HG03378 (cell line): ENCODE measurements at regions not wholly inside any gene's neighbourhood (a gene's known extent, or its start where the extent isn't known, plus 50 kb on each side); places are given as distances from the start of the nearest gene placed in this dataset.
"Not testable (repeated sequence)": the region's sequence is repeated elsewhere in the genome, so short reads cannot be mapped to it uniquely, and the experiment has no call there.

Source experiments
- ATAC-seq: cut with Tn5 transposase; IDR thresholded peaks from one replicate; pipeline ENCODE4 v1.9.1; 2021; ENCODE audit warnings: mild to moderate bottlenecking, moderate library complexity; ENCODE audit not compliant: unreplicated experiment

DNA sequence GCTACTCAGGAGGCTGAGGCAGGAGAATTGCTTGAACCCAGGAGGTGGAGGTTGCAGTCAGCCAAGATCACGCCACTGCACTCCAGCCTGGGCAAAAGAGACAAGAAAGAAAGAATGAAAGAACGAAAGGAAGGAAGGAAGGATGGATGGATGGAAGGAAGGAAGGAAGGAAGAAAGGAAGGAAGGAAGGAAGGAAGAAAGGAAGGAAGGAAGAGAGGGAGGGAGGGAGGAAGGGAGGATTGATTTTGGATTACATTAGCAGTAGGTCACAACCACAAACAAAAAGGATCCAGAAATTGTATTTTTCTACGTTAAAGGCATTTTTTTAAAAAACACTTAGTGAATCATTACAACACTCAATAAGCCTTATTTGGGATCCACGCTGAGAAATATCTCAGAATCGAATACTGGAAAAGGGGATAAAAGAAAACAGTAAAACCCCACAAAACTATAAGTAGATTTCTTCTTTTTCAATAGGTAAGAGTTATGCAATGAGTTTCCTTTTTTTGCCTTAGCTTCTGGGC is 136.9 kb upstream of the FREM1 start:
- no peak for ATAC-seq

DNA sequence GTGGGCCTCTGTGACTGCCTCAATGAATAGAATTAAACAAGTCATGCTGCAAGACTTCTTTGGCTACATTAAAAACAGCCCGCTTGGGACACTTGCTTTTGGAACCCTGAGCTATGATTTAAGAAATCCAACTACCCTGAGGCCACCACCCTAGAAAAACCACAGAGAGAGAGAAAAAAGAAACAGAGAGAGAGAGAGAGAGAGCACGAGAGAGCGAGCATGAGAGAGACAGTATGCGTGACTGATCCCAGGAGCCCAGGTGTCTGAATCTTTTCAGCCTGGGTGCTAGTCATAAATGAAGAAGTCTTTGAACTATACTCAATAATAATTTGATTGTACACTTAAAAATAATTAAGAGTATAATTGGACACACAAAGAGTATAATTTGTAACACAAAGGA is 123.1 kb upstream of the FREM1 start:
- ATAC-seq: no peak

DNA sequence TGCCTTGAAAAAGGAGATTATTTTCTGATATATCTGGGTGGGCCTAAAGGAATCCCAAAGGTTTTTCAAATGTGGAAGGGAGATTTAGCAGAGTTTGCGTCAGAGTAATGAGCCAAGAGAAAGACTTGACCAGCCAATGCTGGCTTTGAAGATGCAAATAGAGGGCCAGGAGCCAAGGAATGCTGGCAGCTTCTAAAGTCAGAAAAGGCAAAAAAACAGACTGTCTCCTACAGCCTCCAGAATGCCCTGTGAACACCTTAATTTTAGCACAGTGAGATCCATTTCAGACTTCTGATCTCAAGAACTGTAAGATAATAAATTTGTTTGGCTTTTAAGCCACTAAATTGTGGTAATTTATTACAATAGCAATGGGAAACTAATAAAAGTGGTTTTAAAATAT is 122.6 kb upstream of the FREM1 start:
- ATAC-seq: no peak

DNA sequence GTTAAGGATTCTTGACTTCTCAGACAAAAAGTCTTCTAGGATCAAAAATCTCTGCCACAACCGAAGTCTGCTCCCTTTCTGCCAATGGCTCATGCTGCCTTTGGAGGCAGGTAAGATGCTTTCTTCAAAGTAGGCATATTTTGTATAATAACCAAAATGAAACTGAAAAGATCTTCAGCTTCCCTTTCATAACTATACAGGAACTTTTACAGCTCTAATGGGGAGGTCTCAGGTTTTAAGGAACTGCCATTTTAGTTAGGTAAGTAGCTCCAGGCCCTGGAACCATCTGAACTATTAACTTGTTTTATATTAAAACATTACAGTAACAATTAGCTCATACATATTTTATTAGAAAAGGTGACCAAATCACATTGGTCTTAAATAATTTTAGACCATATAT is 110.9 kb upstream of the FREM1 start:
- no peak for ATAC-seq

- ATAC-seq: no peak
These were observed 107.9 kb upstream of the FREM1 start for GRCh38 chr9:15018096-15018637.

DNA sequence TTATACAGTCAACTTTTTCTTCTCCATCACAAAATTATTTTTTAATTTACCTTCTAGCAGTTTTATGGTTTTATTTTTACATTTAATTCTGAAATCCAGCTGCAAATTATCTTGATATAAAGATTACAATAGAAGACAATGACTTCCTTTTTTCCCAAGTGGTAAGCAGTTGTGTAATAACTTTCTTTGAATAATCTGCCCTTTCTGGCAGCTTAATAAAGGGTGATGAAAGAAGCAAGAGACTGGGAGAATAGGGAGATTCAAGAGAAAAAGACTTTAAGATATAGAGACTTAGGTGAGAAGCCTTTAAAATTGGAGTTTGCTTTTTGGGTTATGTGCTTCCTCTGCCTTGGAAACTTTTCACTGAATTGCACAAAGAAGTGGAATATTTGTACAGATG is 100.4 kb upstream of the FREM1 start:
- ATAC-seq: no peak

DNA sequence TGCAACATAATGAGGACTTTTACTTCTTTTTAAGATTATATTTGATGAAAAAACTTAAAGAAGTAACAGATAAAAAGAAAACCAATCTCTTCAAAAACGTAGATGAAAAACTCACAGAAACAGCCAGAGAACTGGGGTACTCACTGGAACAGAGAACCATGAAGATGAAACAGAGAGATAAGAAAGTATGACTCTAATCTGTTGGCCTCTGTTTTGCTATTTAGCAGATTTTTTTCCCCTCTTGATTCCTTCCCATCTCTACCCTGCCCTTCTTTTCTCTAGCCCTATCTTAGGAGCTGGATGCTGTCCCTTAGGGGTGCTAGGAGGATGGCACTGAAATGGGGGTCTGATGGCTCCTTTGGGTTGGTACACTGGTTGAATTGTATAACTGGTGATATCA is 97.5 kb upstream of the FREM1 start:
- ATAC-seq: no peak

DNA sequence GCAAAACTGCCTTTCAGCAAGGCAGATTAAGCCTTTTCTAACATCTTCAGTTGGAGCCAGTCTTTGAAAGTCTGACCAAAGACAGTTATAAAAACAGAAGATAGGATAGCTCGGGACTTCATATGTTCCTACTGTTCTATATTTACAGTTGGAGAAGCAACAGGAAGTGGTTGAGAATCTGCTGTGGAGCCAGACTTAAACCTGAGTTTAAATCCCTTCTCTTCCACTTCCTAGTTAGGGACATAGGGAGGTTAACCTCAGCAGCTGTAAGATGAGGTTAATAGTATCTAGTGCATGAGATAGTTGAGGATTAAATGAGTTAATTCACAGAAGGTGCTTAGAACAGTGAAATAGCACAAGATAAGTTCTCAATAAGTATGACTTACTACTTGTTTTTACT is 84.5 kb upstream of the FREM1 start:
- no peak for ATAC-seq

DNA sequence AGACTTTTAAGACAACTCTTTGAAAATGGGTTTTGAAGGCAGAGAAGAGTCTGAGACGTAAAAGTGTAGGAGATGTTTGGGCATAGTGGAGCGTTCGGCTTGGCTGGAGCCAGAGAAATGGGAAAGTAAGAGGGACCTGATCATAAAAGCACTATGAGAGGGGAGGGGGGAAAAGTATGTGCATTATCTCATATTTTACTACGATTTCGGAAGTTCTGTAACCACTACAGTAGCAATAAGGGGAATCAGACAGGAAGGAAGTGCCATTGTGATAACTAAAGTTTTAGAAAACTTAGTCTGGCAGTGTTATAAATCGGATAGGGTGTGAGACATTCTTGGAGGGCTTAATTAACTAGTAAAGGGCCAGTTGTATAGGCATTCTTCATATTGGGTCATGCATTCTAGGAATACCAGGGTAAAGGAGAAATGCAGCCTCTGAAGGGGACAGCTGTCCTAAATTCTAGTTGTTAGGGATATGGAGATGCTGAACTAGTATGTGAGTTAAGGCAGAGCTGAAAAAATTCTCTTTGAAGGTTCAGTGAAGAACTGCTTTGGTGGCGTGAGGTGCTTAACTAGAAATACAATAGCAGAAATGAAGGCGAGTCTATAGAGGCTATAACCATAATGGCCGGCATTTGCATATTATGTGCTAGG is 83.8 kb upstream of the FREM1 start:
- no peak for ATAC-seq

- ATAC-seq: no peak
These were observed 83.0 kb upstream of the FREM1 start for GRCh38 chr9:14993061-14993800.

DNA sequence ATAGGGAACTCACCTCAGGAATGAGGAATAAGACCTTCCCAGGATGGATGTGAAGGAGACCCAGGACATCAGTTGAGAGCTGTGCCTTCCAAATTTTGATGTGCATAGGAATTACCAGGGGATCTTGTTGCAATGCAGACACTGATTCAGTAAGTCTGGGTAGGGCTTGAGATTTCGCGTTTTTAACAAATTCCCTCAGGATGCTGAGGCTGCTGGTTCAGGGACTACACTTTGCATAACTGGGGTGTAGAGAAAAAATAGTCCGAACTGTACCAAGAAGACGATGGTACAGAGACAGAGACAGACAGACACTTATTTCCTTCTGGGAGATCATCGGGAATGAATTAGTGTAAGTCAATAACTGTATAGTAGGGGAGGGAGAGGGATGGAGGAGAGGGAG is 82.3 kb upstream of the FREM1 start:
- ATAC-seq: no peak

DNA sequence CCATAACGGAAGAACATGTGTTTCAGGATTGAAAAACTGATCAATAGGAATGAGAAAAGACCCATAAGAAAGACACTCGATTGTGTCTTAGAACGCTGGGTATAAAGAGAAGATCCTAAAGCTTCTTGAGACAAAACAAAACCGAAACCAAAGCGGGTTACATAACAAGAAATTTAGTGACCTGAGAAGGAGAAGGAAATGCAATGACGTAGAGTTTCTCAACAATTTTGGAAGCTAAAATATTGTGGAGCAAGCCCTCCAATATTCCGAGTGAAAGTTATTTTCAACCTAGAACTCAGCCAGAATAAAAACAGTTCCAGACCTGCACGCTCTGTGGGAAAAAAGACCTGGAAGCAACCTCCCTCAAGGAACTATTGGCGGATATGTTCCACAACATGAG is 81.9 kb upstream of the FREM1 start:
- ATAC-seq: no peak

- not testable (repeated sequence) for ATAC-seq
These were observed 80.4 kb upstream of the FREM1 start for GRCh38 chr9:14990647-14991046.

DNA sequence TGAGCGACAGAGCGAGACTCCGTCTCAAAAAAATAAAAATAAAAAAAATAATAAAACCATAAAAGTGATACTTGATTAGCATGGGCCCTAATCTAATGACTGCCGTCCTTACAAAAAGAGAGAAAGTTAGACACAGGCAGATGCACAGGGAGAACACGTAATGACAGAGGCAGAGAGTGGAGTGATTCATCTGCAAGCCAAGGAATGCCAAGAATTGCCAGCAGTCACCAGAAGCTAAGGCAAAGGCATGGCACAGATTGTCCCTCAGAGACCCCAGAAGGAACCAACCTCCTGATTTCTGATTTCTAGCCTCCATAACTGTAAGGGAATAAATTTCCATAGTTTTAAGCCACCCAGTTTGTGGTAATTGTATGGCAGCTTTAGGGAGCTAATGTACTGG is 79.6 kb upstream of the FREM1 start:
- no peak for ATAC-seq

DNA sequence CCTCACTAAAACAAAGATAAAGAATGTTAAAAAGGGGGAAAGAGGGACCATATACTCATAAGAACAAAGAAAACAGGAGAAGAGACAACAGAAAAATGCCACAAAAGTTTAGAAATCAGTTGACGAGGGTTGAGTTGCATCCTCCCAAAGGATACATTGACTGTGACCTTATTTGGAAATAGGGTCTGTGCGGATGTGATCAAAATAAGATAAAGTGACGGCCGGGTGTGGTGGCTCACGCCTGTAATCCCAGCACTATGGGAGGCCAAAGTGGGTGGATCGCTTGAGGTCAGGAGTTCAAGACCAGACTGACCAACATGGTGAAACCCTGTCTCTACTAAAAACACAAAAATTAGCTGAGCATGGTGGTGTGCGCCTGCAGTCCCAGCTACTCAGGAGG is 79.1 kb upstream of the FREM1 start:
- not testable (repeated sequence) for ATAC-seq

- ATAC-seq: no peak
These were observed 77.6 kb upstream of the FREM1 start for GRCh38 chr9:14987858-14988257.

- ATAC-seq: no peak
These were observed 75.2 kb upstream of the FREM1 start for GRCh38 chr9:14985419-14985818.

- ATAC-seq: no peak
These were observed 73.4 kb upstream of the FREM1 start for GRCh38 chr9:14983599-14983998.

- ATAC-seq: no peak
These were observed 71.2 kb upstream of the FREM1 start for GRCh38 chr9:14981291-14981950.

GRCh38 chr9:14978022-14979000 is 68.1 kb upstream of the FREM1 start:
- no peak for ATAC-seq
